ENCODE measurements at regions not wholly inside any gene's neighbourhood (a gene's known extent, or its start where the extent isn't known, plus 50 kb on each side); places are given as distances from the start of the nearest gene placed in this dataset.

DNA sequence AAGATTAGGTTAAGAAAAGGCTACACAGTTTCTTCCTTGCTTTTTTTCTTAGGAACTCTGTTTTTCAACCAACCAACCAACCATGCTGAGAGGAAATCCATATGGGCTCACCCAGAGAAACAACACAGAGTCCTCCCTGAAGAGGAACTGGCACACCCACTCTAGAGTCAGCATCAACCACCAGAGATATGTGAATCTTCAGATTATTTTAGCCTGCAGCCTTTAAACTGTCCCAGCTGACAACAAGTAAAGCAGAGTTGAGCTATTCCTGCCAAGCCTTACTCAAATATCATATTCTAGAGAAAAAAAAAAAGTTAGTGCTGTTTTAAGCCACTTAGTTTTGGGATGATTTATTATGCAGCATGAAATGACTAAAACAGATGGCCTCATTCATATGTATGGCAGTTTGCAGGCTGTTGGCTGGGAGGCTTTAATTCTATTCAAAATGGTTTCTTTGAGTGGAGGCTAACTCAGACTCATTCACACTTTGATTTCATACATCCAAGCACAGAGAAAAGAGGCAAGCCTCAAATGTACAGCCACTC is 1637.7 kb upstream of the LRRTM1 start (continued):
- no peak for TF ChIP-seq ZBTB40 (IDR thresholded peaks at IDR 0.05; ENCODE audit: borderline replicate concordance)
- no peak for TF ChIP-seq CEBPZ (IDR thresholded peaks at IDR 0.05; ENCODE audit: low read depth, low read length)
- TF ChIP-seq DPF2 (IDR thresholded peaks at IDR 0.05), result no peak
- no peak for TF ChIP-seq SREBF2 (IDR thresholded peaks at IDR 0.05; ENCODE audit: low read length)
- TF ChIP-seq BHLHE40 (IDR thresholded peaks at IDR 0.05; ENCODE audit: borderline replicate concordance in 1 of 2, low read depth in 2 of 2, low read length in 1 of 2), result no peak
- TF ChIP-seq HDAC2 (IDR thresholded peaks at IDR 0.05), result no peak
- no peak for TF ChIP-seq HDGF (IDR thresholded peaks at IDR 0.05)
